NCI-H2227 (cell line): ENCODE measurements at regions not wholly inside any gene's neighbourhood (a gene's known extent, or its start where the extent isn't known, plus 50 kb on each side); places are given as distances from the start of the nearest gene placed in this dataset.

Experiments
- DNase-seq: peaks from one replicate; lab custom pipeline; 2025; ENCODE audit not compliant: unreplicated experiment; lab: John Stamatoyannopoulos, UW

- no peak for DNase-seq
Observed at GRCh38 chr14:54125109-54125508, 168.5 kb upstream of the BMP4 start.

GRCh38 chr14:54126947-54127346 is 170.3 kb upstream of the BMP4 start:
- no peak for DNase-seq

GRCh38 chr14:54127526-54127925 is 170.9 kb upstream of the BMP4 start:
- DNase-seq: no peak

- no peak for DNase-seq
Observed at GRCh38 chr14:54129850-54130640, 173.4 kb upstream of the BMP4 start.

- no peak for DNase-seq
Observed at GRCh38 chr14:54132496-54132895, 175.9 kb upstream of the BMP4 start.

GRCh38 chr14:54133896-54134295 is 177.3 kb upstream of the BMP4 start:
- DNase-seq: no peak

GRCh38 chr14:54135804-54136280 is 179.2 kb upstream of the BMP4 start:
- no peak for DNase-seq

GRCh38 chr14:54136894-54137613 is 180.4 kb upstream of the BMP4 start:
- no peak for DNase-seq

- DNase-seq: no peak
Observed at GRCh38 chr14:54137614-54137961, 181.0 kb upstream of the BMP4 start.

- DNase-seq: no peak
Observed at GRCh38 chr14:54138024-54138353, 181.4 kb upstream of the BMP4 start.

GRCh38 chr14:54138354-54139038 is 181.9 kb upstream of the BMP4 start:
- no peak for DNase-seq

- DNase-seq: no peak
Observed at GRCh38 chr14:54140551-54140950, 183.9 kb upstream of the BMP4 start.

- no peak for DNase-seq
Observed at GRCh38 chr14:54146601-54147000, 190.0 kb upstream of the BMP4 start.

GRCh38 chr14:54147282-54147681 is 190.7 kb upstream of the BMP4 start:
- DNase-seq: no peak

GRCh38 chr14:54147758-54148157 is 191.1 kb upstream of the BMP4 start:
- no peak for DNase-seq

GRCh38 chr14:54148251-54148650 is 191.6 kb upstream of the BMP4 start:
- no peak for DNase-seq

- no peak for DNase-seq
Observed at GRCh38 chr14:54152351-54152750, 195.7 kb upstream of the BMP4 start.

GRCh38 chr14:54166049-54166950 is 209.7 kb upstream of the BMP4 start:
- DNase-seq: no peak

- DNase-seq: no peak
Observed at GRCh38 chr14:54168489-54168888, 211.9 kb upstream of the BMP4 start.

- DNase-seq: no peak
Observed at GRCh38 chr14:54169254-54169924, 212.8 kb upstream of the BMP4 start.
